Liver (tissue), 8 donors: ENCODE measurements at regions not wholly inside any gene's neighbourhood (a gene's known extent, or its start where the extent isn't known, plus 50 kb on each side); places are given as distances from the start of the nearest gene placed in this dataset.

Experiments used
- DNase-seq: peaks from one replicate; pipeline ENCODE4 v3.0.0-alpha.2; 2017; ENCODE audit warnings: low spot score
- H3K27ac ChIP-seq, 2 donors: one replicate each; pipeline ENCODE4 v1.7.0; 2013; ENCODE audit warnings: inconsistent platforms in 2 of 2, low read length in 2 of 2, control low read depth in 1 of 2, low read depth in 1 of 2, mild to moderate bottlenecking in 1 of 2
- H3K27me3 ChIP-seq, 4 donors: one replicate each; pipeline versions ENCODE4 v1.6.1 to v1.7.0; 2013; ENCODE audit warnings: low read length in 3 of 4, inconsistent platforms in 1 of 4, mild to moderate bottlenecking in 1 of 4, moderate library complexity in 1 of 4; ENCODE audit not compliant: control insufficient read depth in 4 of 4, insufficient read depth in 4 of 4
- H3K36me3 ChIP-seq, 4 donors: one replicate each; pipeline versions ENCODE4 v1.6.1 to v1.7.0; 2013; ENCODE audit warnings: low read length in 3 of 4, mild to moderate bottlenecking in 3 of 4, low read depth in 1 of 4, moderate library complexity in 1 of 4; ENCODE audit not compliant: control insufficient read depth in 4 of 4, insufficient read depth in 3 of 4
- H3K4me1 ChIP-seq, 4 donors: one replicate each; pipeline versions ENCODE4 v1.6.1 to v1.7.0; 2013; ENCODE audit warnings: low read length in 3 of 4, mild to moderate bottlenecking in 3 of 4, moderate library complexity in 1 of 4; ENCODE audit not compliant: control insufficient read depth in 4 of 4, insufficient read depth in 4 of 4
- H3K4me3 ChIP-seq, 3 donors: one replicate each; pipeline versions ENCODE4 v1.6.1 to v1.7.0; 2013; ENCODE audit warnings: low read length in 3 of 3, control low read depth in 1 of 3, low read depth in 1 of 3, mild to moderate bottlenecking in 1 of 3
- H3K9ac ChIP-seq, 2 donors: one replicate each; pipeline ENCODE4 v1.7.0; 2013; ENCODE audit warnings: low read length in 2 of 2, mild to moderate bottlenecking in 2 of 2, moderate library complexity in 2 of 2, control low read depth in 1 of 2, low read depth in 1 of 2
- H3K9me3 ChIP-seq, 4 donors: one replicate each; pipeline versions ENCODE4 v1.6.1 to v1.7.0; 2013; ENCODE audit warnings: low read length in 3 of 4; ENCODE audit not compliant: control insufficient read depth in 4 of 4
- ATF3 ChIP-seq: IDR thresholded peaks from 2 replicates; pipeline ENCODE4 v1.6.1; 2016; ENCODE audit warnings: antibody characterized with exemption
- CTCF ChIP-seq: fragments of 150-350 bp; IDR thresholded peaks from 2 replicates; pipeline ENCODE4 v1.5.1; 2017; ENCODE audit warnings: improper control_type of control experiment, low read depth, low read length; ENCODE audit not compliant: missing input control
- EGR1 ChIP-seq, 2 donors: IDR thresholded peaks; 2 replicates each; pipeline ENCODE4 v1.6.1; 2016 to 2018; ENCODE audit warnings: antibody characterized with exemption in 2 of 2, low read depth in 2 of 2
- FOXA1 ChIP-seq: IDR thresholded peaks from 2 replicates; pipeline ENCODE4 v1.6.1; 2016; ENCODE audit warnings: antibody characterized with exemption
- FOXA2 ChIP-seq: IDR thresholded peaks from 2 replicates; pipeline ENCODE4 v1.6.1; 2016; ENCODE audit warnings: antibody characterized with exemption
- GABPA ChIP-seq, 2 donors: IDR thresholded peaks in 1 of 2; conservative IDR thresholded peaks in 1 of 2; 2 replicates each; pipeline ENCODE4 v1.6.1; 2016; ENCODE audit warnings: antibody characterized with exemption in 2 of 2, mild to moderate bottlenecking in 1 of 2, moderate library complexity in 1 of 2
- HNF4A ChIP-seq, 2 donors: conservative IDR thresholded peaks; 2 replicates each; pipeline ENCODE4 v1.6.1; 2016; ENCODE audit warnings: antibody characterized with exemption in 2 of 2, mild to moderate bottlenecking in 2 of 2
- HNF4G ChIP-seq: IDR thresholded peaks from 2 replicates; pipeline ENCODE4 v1.6.1; 2016; ENCODE audit warnings: antibody characterized with exemption
- JUND ChIP-seq, 2 donors: IDR thresholded peaks; 2 replicates each; pipeline ENCODE4 v1.6.1; 2016; ENCODE audit warnings: antibody characterized with exemption in 2 of 2
- MAX ChIP-seq: IDR thresholded peaks from 2 replicates; pipeline ENCODE4 v1.6.1; 2016; ENCODE audit warnings: antibody characterized with exemption
- NR2F2 ChIP-seq: IDR thresholded peaks from 2 replicates; pipeline ENCODE4 v1.6.1; 2016; ENCODE audit warnings: antibody characterized with exemption
- RAD21 ChIP-seq, 2 donors: IDR thresholded peaks; 2 replicates each; pipeline ENCODE4 v1.6.1; 2016; ENCODE audit warnings: antibody characterized with exemption in 2 of 2, mild to moderate bottlenecking in 2 of 2
- REST ChIP-seq: IDR thresholded peaks from 2 replicates; pipeline ENCODE4 v1.6.1; 2016; ENCODE audit warnings: antibody characterized with exemption, mild to moderate bottlenecking
- RXRA ChIP-seq, 2 donors: IDR thresholded peaks; 2 replicates each; pipeline ENCODE4 v1.6.1; 2017 to 2018; ENCODE audit warnings: antibody characterized with exemption in 2 of 2, mild to moderate bottlenecking in 1 of 2
- SP1 ChIP-seq: IDR thresholded peaks from 2 replicates; pipeline ENCODE4 v1.6.1; 2018; ENCODE audit warnings: antibody characterized with exemption, mild to moderate bottlenecking
- TAF1 ChIP-seq: conservative IDR thresholded peaks from 2 replicates; pipeline ENCODE4 v1.6.1; 2016; ENCODE audit warnings: antibody characterized with exemption, mild to moderate bottlenecking
- YY1 ChIP-seq: IDR thresholded peaks from 2 replicates; pipeline ENCODE4 v1.6.1; 2016; ENCODE audit warnings: antibody characterized with exemption, mild to moderate bottlenecking
- ZBTB33 ChIP-seq: IDR thresholded peaks from 2 replicates; pipeline ENCODE4 v1.6.1; 2016; ENCODE audit warnings: antibody characterized with exemption
- WGBS: extraction: QIAGEN DNeasy Blood & Tissue Kit; methylation state at CpG from one replicate; pipeline ENCODE4 v1.1.7; 2013; 5-methylcytosine and 5-hydroxymethylcytosine counted together
- donor health status: healthy.
- donor health status: healthy.
- donor health status: healthy.
- donor health status: healthy.
- donor health status: healthy.

- DNase-seq: no peak
- WGBS: 55% methylated on average over 5 of the region's 5 CpGs
- Histone ChIP-seq H3K4me1 (no peaks in the 10 kb centered on the region), H3K27ac (no peak overlapping the region), H3K9ac (no peak overlapping the region), H3K36me3 (no peaks in the 10 kb centered on the region), H3K4me3 (no peak overlapping the region), H3K9me3 (no peaks in the 10 kb centered on the region), H3K27me3 (peaks cover 0 to 3% (median 0%) of the 10 kb centered on the region in 4 donors)
- TF ChIP-seq RAD21 (IDR thresholded peaks at IDR 0.05): no peak
- no peak for TF ChIP-seq YY1
- no peak for TF ChIP-seq REST
- no peak for TF ChIP-seq TAF1
- no peak for TF ChIP-seq CTCF
- TF ChIP-seq NR2F2: no peak
- TF ChIP-seq HNF4G: no peak
- no peak for TF ChIP-seq FOXA1
- TF ChIP-seq ZBTB33: no peak
- TF ChIP-seq FOXA2: no peak
- no peak for TF ChIP-seq JUND (IDR thresholded peaks at IDR 0.05)
- no peak for TF ChIP-seq HNF4A (conservative IDR thresholded peaks at IDR 0.05)
- TF ChIP-seq ATF3: no peak
- no peak for TF ChIP-seq GABPA (IDR thresholded peaks at IDR 0.05 in 1 of 2, conservative IDR thresholded peaks at IDR 0.05 in 1 of 2)
- TF ChIP-seq MAX: no peak
- no peak for TF ChIP-seq EGR1 (IDR thresholded peaks at IDR 0.05; ENCODE audit: low read depth in 2 of 2)
- no peak for TF ChIP-seq SP1
- TF ChIP-seq RXRA (IDR thresholded peaks at IDR 0.05): no peak
Observed at GRCh38 chr12:98188650-98189077, 326.7 kb upstream of the TMPO start.

GRCh38 chr12:98194591-98194990 is 320.8 kb upstream of the TMPO start:
- H3K9ac ChIP-seq: no peak overlapping the region
- H3K27ac ChIP-seq: no peak overlapping the region
- WGBS: 78% methylated on average over 3 of the region's 3 CpGs
- H3K27me3 ChIP-seq: no peaks in the 10 kb centered on the region
- H3K4me1 ChIP-seq: no peaks in the 10 kb centered on the region
- no peak overlapping the region for H3K4me3 ChIP-seq
- H3K36me3 ChIP-seq: no peaks in the 10 kb centered on the region
- H3K9me3 ChIP-seq: no peaks in the 10 kb centered on the region
- TF ChIP-seq YY1: no peak
- TF ChIP-seq NR2F2: no peak
- no peak for TF ChIP-seq CTCF
- TF ChIP-seq ATF3: no peak
- no peak for TF ChIP-seq RAD21 (IDR thresholded peaks at IDR 0.05)
- TF ChIP-seq TAF1: no peak
- TF ChIP-seq GABPA (IDR thresholded peaks at IDR 0.05 in 1 of 2, conservative IDR thresholded peaks at IDR 0.05 in 1 of 2): no peak
- TF ChIP-seq EGR1 (IDR thresholded peaks at IDR 0.05; ENCODE audit: low read depth in 2 of 2): no peak
- TF ChIP-seq REST: no peak
- TF ChIP-seq SP1: no peak
- no peak for DNase-seq
